Choroid plexus epithelial cell (primary cell): ENCODE measurements at regions not wholly inside any gene's neighbourhood (a gene's known extent, or its start where the extent isn't known, plus 50 kb on each side); places are given as distances from the start of the nearest gene placed in this dataset.

Source experiments
- DNase-seq: peaks from one replicate; pipeline ENCODE4 v3.0.0-alpha.2; 2010; ENCODE audit warnings: low read depth
- H3K4me3 ChIP-seq: 2 replicates; pipeline ENCODE4 v1.5.1; 2011; ENCODE audit warnings: low read depth, mild to moderate bottlenecking, control low read depth, low read length, moderate library complexity
- TF ChIP-seq, protein P1 (sequence below): conservative IDR thresholded peaks from 2 replicates; pipeline ENCODE4 v1.5.1; 2011; ENCODE audit warnings: low read depth, mild to moderate bottlenecking, control low read depth, inconsistent platforms, low read length, moderate library complexity

DNA sequence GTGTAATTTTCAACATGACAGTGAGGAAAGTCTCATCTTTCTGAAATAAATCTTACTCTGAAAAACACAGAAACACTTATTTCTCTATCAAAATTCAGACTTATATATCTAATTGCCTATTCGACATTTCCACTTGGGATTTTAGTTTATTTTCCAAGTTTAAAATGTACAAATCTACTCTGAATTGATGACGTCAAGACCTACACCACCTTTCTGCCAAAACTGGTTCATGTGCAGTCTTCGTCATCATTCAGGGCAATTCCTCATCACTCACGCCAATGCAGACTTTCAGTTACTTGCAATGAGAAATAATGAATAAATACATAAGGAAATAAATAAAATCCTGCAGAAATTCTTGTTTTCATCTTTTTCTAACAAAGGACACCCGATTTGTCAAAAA, 843.8 kb downstream of the C12orf50 start:
- no peak for DNase-seq

DNA sequence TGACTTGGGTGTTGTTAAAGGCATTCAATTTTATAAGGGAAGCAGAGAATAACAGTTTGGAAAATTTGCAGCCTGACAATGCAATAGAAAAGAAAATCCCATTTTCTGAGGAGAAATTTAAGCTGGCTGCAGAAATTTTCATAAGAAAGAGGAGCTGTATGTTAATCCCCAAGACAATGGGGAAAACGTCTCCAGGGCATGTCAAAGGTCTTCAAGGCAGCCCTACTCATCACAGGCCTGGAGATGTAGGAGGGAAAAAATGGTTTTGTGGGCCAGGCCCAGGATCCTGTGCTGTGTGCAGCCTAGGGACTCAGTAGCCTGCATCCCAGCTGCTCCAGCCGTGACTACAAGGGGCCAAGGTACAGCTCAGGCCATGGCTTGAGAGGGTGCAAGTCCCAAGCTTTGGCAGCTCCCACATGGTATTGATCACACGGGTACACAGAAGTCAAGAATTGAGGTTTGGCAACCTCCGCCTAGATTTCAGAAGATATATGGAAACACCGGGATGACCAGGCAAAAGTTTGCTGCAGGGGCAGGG, 846.4 kb downstream of the C12orf50 start:
- TF ChIP-seq, protein P1, sequence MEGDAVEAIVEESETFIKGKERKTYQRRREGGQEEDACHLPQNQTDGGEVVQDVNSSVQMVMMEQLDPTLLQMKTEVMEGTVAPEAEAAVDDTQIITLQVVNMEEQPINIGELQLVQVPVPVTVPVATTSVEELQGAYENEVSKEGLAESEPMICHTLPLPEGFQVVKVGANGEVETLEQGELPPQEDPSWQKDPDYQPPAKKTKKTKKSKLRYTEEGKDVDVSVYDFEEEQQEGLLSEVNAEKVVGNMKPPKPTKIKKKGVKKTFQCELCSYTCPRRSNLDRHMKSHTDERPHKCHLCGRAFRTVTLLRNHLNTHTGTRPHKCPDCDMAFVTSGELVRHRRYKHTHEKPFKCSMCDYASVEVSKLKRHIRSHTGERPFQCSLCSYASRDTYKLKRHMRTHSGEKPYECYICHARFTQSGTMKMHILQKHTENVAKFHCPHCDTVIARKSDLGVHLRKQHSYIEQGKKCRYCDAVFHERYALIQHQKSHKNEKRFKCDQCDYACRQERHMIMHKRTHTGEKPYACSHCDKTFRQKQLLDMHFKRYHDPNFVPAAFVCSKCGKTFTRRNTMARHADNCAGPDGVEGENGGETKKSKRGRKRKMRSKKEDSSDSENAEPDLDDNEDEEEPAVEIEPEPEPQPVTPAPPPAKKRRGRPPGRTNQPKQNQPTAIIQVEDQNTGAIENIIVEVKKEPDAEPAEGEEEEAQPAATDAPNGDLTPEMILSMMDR = no peak
- DNase-seq = no peak
- H3K4me3 ChIP-seq = no peak overlapping the region

More for the DNA sequence above, 843.8 kb downstream of the C12orf50 start:
- H3K4me3 ChIP-seq = no peak overlapping the region
- TF ChIP-seq, protein P1 = no peak

DNA sequence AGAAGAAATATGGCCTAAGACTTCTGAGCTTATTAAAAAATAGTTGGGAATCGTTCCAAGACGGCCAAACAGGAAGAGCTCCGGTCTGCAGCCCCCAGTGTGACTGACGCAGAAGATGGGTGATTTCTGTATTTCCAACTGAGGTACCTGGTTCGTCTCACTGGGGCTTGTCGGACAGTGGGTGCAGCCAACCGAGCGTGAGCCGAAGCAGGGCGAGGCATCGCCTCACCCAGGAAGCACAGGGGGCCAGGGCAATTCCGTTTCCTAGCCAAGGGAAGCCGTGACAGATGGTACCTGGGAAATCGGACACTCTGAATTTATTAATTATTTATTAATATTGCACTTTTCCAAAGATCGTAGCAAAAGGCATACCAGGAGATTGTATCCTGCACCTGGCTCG, 857.8 kb downstream of the C12orf50 start:
- no peak for DNase-seq
- TF ChIP-seq, protein P1 = no peak
- H3K4me3 ChIP-seq = no peak overlapping the region

DNA sequence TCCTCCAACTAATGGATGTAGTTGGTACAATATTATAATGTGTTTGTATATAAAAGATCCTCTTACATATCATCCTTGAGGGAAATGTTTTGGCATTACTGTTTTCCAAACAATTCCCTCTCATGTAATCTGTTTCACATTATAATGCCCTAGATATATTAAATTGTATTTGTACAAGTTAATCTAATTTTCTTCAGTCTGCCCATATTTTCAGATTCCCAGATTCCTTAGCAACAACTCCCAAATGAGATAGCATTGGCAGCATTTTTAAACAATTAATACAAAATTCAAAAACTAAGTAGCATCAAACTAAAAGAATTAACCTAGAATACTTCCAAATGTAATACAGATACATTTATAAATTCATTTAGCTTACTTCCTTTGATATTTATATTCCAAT, 860.2 kb downstream of the C12orf50 start:
- no peak overlapping the region for H3K4me3 ChIP-seq
- DNase-seq = no peak
- TF ChIP-seq, protein P1 = no peak

DNA sequence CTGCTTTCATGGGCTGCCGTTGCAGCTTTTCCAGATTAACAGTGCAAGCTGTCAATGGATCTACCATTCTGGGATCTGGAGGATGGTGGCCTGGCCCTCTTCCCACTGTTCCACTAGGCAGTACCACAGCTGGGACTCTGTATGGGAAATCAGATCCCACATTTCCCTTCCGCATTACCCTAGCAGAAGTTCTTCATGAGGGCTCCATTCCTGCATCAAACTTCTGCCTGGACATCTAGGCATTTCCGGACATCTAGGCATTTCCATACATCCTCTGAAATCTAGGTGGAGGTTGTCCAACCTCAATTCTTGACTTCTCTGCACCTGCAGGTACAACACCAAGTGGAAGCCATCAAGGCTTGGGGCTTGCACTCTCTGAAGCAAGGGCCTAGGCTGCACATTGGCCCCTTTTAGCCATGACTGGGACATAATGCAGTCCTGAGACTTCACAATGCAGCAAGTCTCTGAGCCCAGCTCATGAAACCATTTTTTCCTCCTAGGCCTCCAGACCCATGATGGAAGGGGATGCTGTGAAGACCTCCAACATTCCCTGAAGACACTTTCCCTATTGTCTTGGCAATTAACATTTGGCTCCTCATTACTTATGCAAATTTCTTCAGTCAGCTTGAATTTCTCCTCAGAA, 863.3 kb downstream of the C12orf50 start:
- TF ChIP-seq, protein P1 = no peak
- H3K4me3 ChIP-seq = no peak overlapping the region
- DNase-seq = no peak

DNA sequence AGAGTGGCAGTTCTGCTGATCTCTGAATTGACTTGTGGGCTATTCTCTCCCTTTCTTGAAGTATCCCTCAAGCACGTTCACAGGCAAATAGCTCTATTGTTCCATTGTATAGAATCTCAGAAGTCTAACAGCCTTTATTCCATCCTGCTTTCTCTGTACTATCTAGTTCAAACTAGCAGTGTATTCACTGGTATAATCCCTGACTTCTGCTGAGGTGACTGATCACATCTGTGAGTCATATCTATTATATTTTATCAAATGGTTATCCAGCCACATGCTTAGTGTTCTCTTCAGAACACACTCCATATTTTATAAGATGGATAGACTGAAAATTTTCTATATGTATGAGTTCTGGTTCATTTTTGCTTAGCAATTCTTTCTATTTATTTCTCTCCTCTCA, 866.1 kb downstream of the C12orf50 start:
- TF ChIP-seq, protein P1 = no peak
- no peak overlapping the region for H3K4me3 ChIP-seq
- DNase-seq = no peak
